ENCODE measurements at regions not wholly inside any gene's neighbourhood (a gene's known extent, or its start where the extent isn't known, plus 50 kb on each side); places are given as distances from the start of the nearest gene placed in this dataset.

DNA sequence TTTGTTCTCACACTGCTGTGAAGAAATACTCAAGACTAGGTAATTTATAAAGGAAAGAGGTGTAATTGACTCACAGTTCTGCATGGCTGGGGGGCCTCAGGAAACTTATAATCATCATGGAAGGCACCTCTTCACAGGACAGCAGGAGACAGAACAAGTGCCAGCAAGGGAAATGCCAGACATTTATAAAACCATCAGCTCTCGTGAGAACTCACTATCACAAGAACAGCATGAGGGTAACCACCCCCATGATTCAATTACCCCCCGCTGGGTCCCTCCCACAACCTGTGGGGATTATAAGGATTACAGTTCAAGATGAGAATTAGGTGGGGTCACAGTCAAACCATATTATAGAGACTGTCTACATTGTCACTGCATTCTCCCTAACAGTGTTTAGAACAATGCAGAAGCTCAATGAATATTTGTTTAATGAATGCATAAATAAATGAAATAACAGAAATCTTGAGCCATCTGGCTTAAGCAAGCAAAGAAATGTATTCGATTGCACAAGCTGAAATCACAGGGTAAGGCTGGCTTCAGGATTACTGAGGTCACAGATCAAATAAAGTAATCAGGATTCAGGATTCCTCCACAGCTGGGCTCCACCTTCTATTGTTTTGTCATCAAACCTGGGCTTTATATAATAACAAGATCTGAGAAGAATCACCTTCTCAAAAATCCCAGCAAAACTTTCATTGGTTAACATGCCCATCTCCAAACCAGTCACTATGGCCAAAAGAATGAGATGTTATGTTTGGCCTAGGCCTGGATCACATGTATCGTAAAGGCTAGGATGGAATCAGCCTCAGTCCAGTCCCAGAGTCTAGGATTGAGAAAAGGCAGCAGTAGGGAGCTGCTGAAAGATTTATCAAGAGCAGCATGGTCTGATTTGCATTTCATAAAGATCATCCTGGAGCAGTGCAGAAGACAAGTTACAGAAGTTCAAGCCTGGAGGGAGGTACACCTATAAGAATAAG, 137.8 kb upstream of the UBASH3B start:
- H3K4me3 Mint-ChIP-seq, result no peak overlapping the region
- H3K36me3 ChIP-seq, result no peaks in the 10 kb centered on the region
- H3K79me2 ChIP-seq (ENCODE audit: low read depth), result no peaks in the 10 kb centered on the region
- H4K20me1 ChIP-seq (ENCODE audit: low read depth), result no peaks in the 10 kb centered on the region
- no peaks in the 10 kb centered on the region for H3K27me3 ChIP-seq
- no peak overlapping the region for H3K9ac ChIP-seq
- no peak overlapping the region for H2AFZ ChIP-seq (replicated peaks)
- TF ChIP-seq CTCF (IDR thresholded peaks at IDR 0.05) (no peak), EZH2 (IDR thresholded peaks at IDR 0.05) (no peak), EZH2phosphoT487 (IDR thresholded peaks at IDR 0.05) (no peak)
- H3F3A ChIP-seq (ENCODE audit: low read depth), result peaks cover 8% of the 10 kb centered on the region
- peaks cover 9% of the 10 kb centered on the region for H3K4me1 Mint-ChIP-seq
- DNase-seq (ENCODE audit: low spot score), result no peak
- no peak overlapping the region for H3K27ac ChIP-seq
- no peaks in the 10 kb centered on the region for H3K36me3 Mint-ChIP-seq
- H3K4me2 ChIP-seq, result no peak overlapping the region
- peaks cover 5% of the 10 kb centered on the region for H3K9me3 Mint-ChIP-seq
- no peak overlapping the region for H3K4me3 ChIP-seq
- H3K27me3 Mint-ChIP-seq (ENCODE audit: insufficient read depth, low read depth), result no peaks in the 10 kb centered on the region
- H3K4me1 ChIP-seq, result peaks cover 12% of the 10 kb centered on the region
- H3K27ac Mint-ChIP-seq, result no peak overlapping the region
- no peaks in the 10 kb centered on the region for H3K9me3 ChIP-seq (ENCODE audit: low read depth)

DNA sequence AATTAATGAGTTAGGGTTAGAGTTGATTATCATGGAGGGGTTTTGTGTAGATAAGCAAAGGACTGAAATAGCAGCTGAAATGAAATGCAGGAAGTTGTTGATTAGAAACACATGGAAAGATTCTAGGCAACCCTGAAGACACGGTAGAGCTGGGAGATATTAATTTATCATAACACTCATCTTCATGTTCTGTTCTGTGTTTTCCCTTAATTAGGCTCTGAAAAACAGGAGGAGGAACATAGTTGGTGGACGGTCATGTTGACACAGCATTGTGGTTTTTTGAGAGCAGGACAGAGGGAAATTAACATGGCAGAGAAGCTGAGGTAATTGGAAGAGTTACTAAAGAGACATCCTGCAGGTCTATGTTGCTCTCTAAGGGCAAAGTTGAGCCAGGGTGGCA, 138.8 kb upstream of the UBASH3B start:
- Histone ChIP-seq H2AFZ (replicated peaks) (no peak overlapping the region), H3K4me3 (no peak overlapping the region), H3K79me2 (ENCODE audit: low read depth) (no peaks in the 10 kb centered on the region), H3K9ac (no peak overlapping the region), H3K9me3 (ENCODE audit: low read depth) (no peaks in the 10 kb centered on the region), H3K36me3 (no peaks in the 10 kb centered on the region), H3K4me2 (no peak overlapping the region), H4K20me1 (ENCODE audit: low read depth) (no peaks in the 10 kb centered on the region), H3K27ac (no peak overlapping the region), H3K27me3 (no peaks in the 10 kb centered on the region), H3F3A (ENCODE audit: low read depth) (peaks cover 5% of the 10 kb centered on the region), H3K4me1 (peaks cover 9% of the 10 kb centered on the region)
- no peaks in the 10 kb centered on the region for H3K36me3 Mint-ChIP-seq
- TF ChIP-seq CTCF (IDR thresholded peaks at IDR 0.05), result no peak
- TF ChIP-seq EZH2phosphoT487 (IDR thresholded peaks at IDR 0.05), result no peak
- no peak for TF ChIP-seq EZH2 (IDR thresholded peaks at IDR 0.05)
- no peak overlapping the region for H3K4me3 Mint-ChIP-seq
- H3K27me3 Mint-ChIP-seq (ENCODE audit: insufficient read depth, low read depth), result no peaks in the 10 kb centered on the region
- DNase-seq (ENCODE audit: low spot score), result no peak
- peaks cover 4% of the 10 kb centered on the region for H3K4me1 Mint-ChIP-seq
- H3K27ac Mint-ChIP-seq, result no peak overlapping the region
- H3K9me3 Mint-ChIP-seq, result peaks cover 5% of the 10 kb centered on the region

DNA sequence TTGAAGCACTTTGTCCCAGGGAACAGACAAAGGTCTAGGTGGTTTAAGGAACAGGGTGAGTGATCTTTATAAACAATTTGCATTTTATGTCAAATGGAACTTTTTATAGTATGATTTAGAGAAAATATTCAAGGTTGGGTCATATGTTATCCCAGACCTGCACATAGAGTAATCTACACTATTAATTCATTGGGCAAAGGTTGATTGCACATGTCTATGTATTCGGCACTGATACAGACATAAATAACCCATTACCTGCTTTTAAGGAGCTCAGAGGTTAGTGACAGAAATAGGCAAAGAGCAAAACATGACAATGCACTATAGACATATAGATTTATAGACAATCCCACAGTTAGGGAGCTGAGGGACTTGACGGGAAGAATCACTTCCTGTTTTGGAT, 141.5 kb upstream of the UBASH3B start:
- Mint-ChIP-seq H3K4me3 (no peak overlapping the region), H3K9me3 (peaks cover 5% of the 10 kb centered on the region), H3K27ac (no peak overlapping the region), H3K27me3 (ENCODE audit: insufficient read depth, low read depth) (peaks cover 3% of the 10 kb centered on the region), H3K4me1 (no peaks in the 10 kb centered on the region), H3K36me3 (no peaks in the 10 kb centered on the region)
- TF ChIP-seq EZH2phosphoT487 (IDR thresholded peaks at IDR 0.05), result no peak
- TF ChIP-seq CTCF (IDR thresholded peaks at IDR 0.05), result no peak
- no peak for TF ChIP-seq EZH2 (IDR thresholded peaks at IDR 0.05)
- no peaks in the 10 kb centered on the region for H3F3A ChIP-seq (ENCODE audit: low read depth)
- no peak overlapping the region for H2AFZ ChIP-seq (replicated peaks)
- H4K20me1 ChIP-seq (ENCODE audit: low read depth), result no peaks in the 10 kb centered on the region
- H3K9me3 ChIP-seq (ENCODE audit: low read depth), result no peaks in the 10 kb centered on the region
- no peak overlapping the region for H3K4me3 ChIP-seq
- no peaks in the 10 kb centered on the region for H3K79me2 ChIP-seq (ENCODE audit: low read depth)
- no peak overlapping the region for H3K4me2 ChIP-seq
- no peaks in the 10 kb centered on the region for H3K27me3 ChIP-seq
- no peaks in the 10 kb centered on the region for H3K4me1 ChIP-seq
- H3K9ac ChIP-seq, result no peak overlapping the region
- DNase-seq (ENCODE audit: low spot score), result no peak
- no peaks in the 10 kb centered on the region for H3K36me3 ChIP-seq
- H3K27ac ChIP-seq, result no peak overlapping the region
